AG08395 (cell line): ENCODE measurements at regions not wholly inside any gene's neighbourhood (a gene's known extent, or its start where the extent isn't known, plus 50 kb on each side); places are given as distances from the start of the nearest gene placed in this dataset.
A peak's percentile ranks its signal among the peaks of the same experiment; 100 is the strongest.
"Not testable (repeated sequence)": the region's sequence is repeated elsewhere in the genome, so short reads cannot be mapped to it uniquely, and the experiment has no call there.

Source experiments
- DNase-seq: peaks from one replicate; pipeline ENCODE4 v3.0.0; 2012; ENCODE audit warnings: mixed read lengths, low spot score

DNA sequence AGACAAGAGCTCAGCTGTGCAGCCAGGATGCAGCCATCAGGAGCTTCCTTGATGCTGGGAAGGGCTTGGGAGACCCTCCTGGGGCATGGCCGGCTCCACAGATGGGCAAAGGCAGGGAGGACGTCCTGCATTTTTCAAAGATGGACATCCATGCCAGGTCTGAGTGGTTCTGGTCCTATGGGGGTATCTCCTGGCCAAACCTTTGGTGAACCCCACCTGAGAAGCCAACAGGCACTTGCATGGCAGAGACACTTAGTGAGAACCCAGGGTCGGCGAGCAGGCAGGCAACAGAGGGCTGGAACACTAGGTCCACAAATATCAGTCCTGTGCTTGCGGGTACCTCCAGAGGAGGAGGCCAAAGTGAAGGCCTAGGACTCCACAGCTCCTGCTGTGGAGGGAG is 70.0 kb downstream of the KCTD15 start:
- no peak for DNase-seq

DNA sequence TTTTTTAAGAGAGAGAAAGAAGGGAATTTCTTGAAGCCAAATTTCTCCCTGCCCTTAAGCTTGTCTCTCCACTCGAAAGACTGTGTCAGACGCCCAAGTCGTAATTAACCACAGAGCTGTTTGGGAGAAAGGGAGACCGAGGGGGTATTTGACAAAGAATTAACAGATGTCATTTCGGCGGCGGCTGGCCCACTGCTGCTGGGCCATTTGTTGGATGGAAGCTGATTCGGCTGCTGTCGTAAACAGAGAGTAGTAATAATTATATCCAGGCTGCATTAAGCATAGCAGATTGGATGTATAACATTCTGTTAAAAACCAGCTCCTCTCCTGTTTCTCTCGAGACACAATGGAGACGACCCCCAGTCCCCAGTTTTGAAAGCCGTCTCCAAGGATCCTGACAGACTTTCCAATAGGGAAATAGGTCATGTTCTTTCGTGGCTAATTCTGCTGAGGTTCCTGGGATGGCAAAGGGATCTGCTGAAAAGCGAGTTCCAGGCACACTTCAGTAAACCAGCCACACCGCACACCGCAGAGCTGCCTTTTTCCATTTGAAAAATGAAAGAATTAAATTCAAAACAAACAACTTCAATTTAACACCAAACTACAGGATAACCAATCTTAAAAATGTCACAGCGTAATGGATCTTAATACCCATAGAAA is 71.5 kb downstream of the KCTD15 start:
- DNase-seq = no peak

DNA sequence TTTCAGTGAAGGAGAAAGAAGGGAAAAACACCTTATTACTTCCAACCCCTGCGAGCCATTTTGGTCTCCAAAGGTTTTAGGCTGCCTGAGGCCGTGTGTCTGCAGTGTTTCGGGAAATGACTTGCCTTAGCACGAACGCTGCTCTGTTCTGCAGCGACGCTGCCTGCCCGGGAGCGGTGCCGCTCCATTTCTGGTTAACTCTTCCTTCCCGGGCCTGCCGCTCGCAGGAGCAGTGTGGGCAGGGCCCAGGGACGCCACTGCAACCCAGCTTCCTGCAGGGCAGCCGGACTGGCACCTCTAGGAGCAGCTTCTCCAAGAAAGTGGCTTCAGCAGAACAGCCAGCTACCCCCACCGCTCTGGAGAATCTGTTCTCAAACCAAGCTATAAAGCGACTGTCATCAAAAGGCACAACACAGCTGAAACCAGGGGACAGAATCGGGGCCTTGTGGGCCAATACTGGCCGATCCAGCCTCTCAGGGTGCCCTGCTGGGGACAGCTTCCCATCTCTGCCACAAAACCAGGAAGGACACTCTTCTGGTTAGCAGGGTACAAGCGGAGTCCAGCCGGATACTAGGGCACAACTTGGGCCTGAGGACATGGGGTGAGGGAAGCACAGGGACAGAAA is 72.2 kb downstream of the KCTD15 start:
- DNase-seq = peak; percentile 49

DNA sequence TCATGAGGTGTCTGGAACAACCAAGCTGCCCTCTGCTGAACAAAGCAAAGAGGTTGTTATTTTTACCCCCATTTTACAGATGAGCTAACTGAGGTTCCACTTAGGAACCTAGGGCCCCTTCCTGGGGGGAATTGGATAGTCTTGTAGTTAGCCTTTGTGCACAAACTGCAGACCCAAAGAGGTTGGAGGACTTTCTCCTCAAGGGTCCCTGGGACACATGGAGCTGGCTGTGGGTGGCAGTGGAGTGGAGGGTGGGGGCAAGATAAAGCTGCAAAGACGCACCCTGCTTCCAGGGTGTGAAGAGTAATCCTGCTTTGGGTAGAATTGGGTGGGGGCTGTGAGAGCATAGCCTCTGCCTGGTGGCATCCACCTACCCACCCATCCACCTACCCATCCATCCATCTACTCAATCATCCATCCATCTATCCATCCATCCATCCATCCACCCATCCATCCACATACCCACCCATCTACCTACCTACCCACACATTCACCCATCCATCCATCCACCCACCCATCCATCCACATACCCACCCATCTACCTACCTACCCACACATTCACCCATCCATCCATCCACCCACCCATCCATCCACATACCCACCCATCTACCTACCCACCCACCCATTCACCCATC is 73.7 kb downstream of the KCTD15 start:
- DNase-seq = not testable (repeated sequence)

DNA sequence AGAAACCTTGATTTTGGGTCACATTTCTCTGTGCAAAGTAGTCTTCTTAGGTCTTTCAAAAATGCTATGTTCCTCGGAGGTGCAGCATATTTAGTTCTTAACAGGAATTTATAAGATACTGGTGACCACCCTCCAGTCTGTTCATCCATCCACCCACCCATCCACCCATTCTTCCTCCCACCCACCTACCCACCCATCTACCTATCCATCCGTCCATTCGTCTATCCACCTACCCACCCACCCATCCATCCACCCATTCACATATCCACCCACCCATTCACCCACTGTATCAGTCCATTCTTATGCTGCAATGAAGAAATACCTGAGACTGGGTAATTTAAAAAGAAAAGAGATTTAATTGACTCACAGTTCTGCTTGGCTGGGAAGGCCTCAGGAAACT is 74.9 kb downstream of the KCTD15 start:
- DNase-seq = no peak

DNA sequence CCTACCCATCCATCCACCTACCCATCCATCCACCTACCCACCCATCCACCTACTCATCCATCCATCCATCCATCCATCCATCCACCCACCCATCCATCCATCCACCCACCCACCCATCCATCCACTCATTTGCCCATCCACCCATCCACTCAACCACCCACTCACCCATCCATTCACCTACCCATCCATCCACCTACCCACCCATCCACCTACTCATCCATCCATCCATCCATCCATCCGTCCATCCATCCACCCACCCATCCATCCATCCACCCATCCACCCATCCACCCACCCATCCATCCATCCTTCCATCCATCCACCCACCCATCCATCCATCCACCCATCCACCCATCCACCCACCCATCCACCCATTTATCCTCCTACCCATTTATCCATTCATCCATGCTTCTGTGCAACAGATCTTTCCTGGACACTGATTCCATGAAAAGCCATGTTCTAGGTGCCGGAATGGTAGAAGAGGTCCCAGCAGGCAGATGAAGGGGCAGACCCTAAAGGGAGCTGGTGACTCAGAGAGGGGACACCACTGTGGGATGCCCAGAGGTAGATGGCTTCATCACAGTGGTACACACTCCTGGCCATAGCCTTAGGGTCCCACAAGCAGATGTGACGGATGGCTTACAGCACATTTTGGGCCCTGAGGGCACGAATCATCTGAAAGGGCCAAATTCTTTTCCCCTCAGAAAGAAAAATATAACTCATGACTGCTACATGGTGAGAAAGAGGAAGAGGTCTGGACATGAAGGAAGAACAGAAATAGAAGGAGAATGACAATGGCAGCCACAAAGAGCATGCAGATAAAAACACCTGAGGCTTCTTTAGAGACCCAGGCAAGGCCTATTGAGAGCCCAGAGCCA is 76.0 kb downstream of the KCTD15 start:
- no peak for DNase-seq

DNA sequence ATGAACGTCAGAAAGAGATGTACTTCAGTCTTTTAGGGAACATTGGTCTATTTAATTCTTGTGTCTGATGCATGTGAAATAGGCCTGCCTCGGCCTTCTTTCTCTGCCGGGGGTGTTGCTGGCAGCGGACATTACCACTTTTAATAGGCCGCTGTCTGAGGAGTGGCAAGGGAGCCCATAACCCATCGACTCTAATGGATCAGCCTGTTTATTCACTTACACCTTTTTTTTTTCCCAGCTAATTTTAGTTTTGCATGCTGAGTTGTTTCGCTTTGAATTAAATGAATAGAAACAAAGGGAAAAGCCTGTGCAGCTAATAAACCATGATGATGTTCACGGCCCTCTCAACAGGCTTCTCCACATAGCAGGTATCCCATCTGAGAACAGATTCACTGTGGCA is 78.4 kb downstream of the KCTD15 start:
- DNase-seq = no peak

DNA sequence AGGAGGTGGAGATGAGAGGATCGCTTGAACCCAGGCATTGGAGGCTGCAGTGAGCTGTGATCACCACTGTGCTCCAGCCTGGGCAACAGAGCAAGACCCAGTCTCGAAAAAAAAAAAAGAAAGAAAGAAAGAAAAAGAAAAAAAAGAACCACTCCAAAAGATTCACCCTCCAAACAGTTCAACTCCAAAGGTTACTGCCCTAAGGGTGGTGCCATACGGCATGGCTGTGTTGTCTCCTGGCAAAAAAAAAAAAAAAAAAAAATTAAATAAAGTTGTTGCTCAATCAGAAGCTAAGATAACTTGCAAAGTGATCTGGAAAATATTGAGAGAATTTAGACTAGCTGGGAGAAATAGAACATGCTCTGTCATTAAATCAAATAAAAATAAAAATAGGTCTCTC is 79.5 kb downstream of the KCTD15 start:
- no peak for DNase-seq

DNA sequence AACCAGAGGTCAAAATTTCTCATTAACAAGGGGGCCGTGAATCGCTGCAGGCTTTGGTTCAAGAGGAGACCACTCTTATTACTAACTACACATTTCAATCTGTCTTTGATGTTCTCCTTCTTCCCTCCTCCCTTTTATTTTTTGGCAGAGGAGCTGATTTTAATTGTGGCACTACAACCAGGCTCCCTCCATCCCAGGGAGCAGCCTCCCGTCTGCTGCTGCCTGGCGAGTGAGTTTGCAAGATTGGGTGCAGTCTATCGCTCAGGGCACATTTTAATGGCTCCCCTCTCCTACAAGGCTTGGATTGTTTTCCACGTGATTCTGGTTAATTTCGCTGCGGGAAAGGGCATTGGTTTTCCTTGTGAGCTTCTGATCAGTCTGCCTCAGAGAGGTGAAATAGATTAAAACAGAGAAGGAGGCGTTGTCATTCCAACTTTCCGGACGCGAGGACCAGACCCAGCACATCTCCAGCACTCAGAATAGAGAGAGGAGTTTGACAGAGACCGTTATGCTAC is 81.4 kb downstream of the KCTD15 start:
- DNase-seq = no peak

DNA sequence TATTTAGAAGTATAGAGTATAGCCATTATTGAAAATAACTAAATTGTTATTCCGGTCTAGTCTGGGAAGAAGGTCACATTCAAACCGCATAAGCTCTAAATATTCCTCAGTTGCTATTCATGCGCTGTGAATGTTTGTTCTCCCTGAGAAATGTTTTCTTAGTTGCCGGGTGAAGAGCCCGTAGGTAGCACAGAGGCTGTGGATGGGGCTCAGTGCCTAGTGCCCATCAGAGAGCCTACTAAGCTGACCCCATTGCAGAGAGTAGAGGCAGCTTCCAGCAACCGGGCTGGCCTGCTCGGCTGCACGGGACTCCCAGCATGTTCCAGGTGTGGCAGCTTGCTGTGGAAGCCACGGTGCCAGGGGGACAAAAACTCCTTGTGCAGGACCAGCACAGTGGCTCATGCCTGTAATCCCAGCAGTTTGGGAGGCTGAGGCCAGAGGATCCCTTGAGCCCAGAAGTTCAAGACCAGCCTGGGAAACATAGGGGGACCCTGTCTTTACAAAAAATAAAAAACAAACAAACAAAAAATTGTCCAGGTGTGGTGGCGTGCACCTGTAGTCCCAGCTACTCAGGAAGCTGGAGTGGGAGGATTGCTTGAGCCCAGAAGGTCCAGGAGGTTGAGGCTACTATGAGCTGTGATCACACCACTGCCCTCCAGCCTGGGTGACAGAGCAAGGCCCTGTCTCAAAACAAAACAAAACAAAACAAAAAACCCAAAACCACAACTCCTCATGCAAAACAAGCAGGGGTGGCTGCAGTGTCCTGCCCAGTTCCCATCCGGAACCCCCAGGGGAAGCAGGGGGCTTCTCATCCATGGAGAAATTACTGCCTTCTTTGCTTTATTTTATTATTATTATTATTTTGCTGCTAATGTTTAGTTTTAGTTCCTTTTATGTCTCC is 82.5 kb downstream of the KCTD15 start:
- no peak for DNase-seq

DNA sequence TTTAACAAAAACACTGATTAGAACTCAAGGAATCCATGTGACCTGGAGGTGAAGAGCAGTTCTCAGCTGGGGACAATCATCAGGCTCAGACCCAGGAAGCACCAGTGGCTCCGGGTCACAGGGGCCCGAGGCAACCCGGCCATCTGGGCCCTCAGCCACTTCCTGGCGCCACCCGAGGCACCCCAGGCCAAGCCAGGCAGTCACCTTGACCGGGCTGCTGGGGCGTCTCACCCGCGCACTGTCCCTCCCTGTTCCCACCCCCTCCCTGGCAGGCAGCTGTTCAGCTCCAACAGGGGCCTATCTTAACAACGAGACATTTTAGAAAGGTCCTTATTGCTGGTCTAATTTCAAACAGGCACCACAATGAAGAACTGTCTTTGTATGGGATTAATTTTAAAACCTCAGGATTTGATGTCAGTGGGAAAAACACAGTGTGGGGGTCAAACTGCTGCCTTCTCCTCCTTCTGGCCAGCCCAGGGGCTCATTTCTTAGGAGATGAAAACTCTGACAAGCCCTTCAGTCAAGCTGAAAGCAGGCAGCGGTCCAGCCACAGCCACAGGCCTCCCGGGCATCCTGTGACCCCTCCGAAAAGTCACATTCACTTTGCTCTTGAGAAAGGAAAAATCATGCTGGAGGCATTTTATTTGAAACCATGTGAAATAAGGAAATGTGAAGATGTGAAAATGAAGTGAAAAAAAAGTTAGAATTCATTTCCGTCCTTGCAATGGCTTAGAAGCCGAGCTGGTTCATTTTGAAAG is 83.3 kb downstream of the KCTD15 start:
- no peak for DNase-seq

DNA sequence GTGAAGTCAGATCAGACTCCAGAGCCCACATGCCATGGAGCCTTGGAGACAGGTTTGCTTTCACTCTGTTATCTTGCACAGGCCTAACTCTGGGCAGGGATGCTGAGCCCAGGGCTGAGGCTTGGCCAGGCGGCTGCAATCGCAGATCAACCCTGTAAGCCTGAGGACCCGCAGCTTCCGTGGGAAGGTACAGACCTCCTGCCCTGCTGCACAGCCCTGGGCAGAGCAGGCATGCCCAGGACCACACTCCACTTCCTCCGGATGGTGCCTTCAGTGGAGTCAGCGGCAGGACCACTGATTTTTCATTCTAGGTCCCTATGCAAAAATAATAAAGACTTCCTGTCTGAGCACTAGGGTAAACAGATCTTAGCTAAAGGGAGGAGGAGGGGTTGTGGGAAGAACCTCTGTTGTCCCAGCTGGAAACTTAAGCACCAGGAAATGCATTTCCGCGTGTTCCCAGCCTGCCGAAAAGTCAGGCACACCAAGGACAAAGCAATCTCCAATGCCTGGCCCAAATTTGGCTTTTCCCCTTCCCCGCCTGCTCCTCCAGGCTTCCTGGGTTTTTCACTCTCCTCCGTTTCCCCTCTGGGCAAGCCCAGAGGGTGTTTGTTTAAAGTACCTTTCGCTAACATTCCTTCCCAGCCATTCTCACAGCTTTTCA is 87.3 kb downstream of the KCTD15 start:
- DNase-seq = no peak

DNA sequence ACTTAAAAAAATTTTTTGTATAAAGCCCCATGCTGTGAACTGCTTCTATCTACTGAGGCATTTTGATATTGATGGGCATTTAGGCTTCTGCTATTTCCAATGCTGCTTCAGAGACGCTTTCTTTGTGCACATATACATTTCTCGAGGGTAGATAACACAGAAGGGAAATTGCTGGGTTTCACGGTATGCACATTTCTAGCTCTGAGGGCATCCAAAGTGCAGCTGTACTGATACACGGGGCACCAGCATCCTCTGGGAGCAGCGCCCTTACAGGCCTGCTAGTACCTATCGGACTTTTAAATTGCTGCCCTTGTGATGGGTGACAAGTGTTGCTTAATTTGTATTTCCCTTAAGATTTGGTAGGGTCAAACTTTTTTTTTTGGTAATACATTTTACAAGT is 88.6 kb downstream of the KCTD15 start:
- DNase-seq = no peak

DNA sequence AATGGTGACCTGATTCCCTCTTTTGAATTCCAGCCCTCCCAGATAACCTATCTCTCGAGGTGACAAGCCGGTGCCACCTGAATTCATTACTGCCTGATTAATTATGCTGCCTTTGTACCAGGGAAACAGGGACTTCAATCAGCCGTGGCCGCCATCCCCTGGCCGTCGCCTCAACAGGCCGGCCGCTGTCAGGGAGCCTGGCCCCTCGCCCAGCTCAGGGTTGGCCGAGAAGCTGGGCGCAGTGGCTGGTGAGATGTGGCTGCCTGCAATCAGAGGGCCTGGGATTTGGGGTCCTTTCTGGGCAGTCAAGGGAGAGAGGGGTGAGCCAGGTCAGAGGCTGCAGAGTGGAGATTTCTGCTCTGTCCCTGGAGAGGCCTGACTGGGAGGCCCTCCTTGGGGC is 91.2 kb downstream of the KCTD15 start:
- DNase-seq = no peak

DNA sequence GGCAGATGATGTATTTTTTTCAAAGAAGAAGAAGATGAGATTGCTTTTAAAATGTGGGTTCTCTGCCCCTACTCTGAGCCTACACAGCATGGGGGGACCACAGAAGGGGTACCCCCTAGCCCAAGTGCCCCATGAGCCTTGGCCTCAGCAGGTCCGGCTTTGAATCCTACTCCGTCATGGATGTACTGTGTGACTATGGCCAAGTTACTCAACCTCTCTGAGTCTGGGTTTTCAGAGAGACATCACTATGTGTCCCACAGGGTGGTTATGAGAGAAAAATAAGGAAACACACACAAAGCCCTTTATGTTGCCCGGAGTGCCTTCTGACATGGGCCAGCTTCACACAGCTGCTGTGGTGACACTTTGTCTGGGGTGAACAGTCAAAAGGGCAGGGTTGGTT is 92.0 kb downstream of the KCTD15 start:
- no peak for DNase-seq

DNA sequence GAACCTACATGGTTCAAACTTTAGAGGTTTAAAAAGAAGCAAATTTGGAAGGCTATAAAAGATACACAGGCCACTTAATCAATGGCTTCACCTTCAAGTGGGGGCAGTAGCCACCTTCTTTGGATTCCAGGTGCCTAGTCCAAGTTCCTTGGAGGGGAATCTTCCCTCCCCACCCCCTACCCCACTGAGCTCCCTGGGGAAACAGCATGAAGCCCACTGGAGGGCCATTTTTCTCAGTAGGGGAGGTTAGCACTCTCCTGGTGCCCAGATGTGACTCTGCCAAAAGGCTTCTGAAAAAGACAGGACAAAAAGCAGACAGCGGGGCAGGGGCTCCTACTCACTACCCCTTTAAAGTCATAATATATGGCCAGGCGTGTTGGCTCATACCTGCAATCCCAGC is 93.9 kb downstream of the KCTD15 start:
- no peak for DNase-seq

DNA sequence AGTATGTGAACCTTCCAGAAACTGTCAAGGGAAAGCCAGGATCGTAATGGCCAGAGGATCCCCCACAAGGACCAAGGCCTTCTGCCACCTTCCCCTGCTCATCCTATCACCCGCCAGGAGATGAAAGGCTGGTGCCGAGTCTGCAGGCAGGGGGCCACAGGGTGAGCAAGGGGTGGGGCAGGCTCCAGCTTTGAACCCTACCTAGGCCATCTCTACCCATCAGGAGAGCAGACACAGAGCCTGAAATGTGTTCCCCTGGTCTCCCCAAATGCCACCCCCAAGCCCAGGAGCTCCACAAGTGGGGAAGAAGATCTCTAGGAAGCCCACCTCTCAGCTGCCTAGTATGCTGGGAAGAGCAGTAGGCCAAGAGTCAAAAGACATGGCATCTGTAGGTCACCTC is 95.1 kb downstream of the KCTD15 start:
- no peak for DNase-seq

DNA sequence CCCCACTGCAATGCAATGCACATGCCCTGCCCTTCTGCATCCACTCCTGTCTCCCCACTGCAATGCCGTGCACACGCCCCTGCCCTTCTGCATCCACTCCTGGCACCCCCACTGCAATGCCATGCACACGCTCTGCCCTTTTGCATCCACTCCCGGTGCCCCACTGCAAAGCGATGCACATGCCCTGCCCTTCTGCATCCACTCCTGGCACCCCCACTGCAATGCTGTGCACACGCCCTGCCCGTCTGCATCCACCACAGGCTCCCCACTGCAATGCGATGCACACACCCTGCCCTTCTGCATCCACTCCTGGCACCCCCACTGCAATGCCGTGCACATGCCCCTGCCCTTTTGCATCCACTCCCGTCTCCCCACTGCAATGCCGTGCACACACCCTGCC is 98.1 kb downstream of the KCTD15 start:
- no peak for DNase-seq

DNA sequence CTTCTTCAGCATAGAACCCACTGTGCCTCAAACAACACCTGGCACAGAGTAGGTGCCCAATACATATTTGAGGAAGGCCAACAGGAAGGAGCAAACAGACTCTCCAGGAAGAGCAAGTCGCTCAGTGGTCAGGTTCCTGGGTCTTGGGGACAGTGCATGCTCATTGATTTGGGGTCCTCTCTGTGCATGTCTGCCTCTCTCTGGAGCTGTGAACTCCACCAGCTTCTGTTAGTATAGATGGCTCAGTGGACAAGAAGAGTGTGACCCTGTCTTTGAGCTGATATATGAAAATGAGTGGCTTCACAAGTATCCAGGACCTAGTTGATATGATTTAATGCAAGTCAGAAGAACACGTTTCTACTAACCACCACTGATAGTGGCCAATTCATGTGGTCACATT is 98.7 kb downstream of the KCTD15 start:
- DNase-seq = no peak

DNA sequence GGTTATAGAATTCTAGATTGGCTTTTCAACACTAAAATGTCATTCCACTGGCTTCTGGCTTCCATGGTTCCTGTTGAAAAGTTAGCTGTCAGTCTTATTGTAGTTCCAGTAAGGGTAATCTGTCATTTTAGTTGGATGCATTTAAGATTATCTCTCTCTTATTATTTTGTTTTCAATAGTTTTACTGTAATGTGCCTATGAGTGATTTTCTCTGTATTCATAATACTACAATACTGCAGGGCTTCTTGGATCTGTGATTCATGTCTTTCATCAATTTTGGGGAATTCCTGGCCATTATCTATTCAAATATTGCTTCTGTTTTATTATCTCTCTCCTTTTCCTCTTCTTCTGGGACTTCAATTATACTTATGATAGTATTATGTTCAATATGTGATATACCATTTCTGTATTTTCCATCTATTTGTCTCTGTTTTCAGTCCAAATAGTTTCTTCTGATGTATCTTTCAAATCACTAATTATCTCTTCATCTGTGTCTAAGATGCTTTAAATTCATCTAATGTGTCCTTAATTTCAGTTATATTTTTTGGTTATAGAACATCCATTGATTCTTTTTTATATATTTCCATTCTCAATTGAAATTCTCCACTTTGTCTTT is 101.5 kb downstream of the KCTD15 start:
- DNase-seq = no peak
